B cell (primary cell): ENCODE measurements at regions not wholly inside any gene's neighbourhood (a gene's known extent, or its start where the extent isn't known, plus 50 kb on each side); places are given as distances from the start of the nearest gene placed in this dataset.

Experiments
- ATAC-seq: fragments of 200-7000 bp; cut with Tn5 transposase; one replicate; pipeline ENCODE4 v1.10.0; 2021; ENCODE audit warnings: low read depth, mild to moderate bottlenecking, moderate number of reproducible peaks, moderate library complexity
- CTCF ChIA-PET: fragments of 350-600 bp; sonication (Branson Sonifier 250); formaldehyde crosslinking; loops from one replicate; lab custom pipeline; 2021; ENCODE audit warnings: antibody characterized with exemption, inconsistent platforms; lab: Charles Lee
- POLR2A ChIA-PET: fragments of 350-600 bp; sonication (Branson Sonifier 250); formaldehyde crosslinking; loops from one replicate; lab custom pipeline; 2021; ENCODE audit warnings: antibody characterized with exemption; lab: Charles Lee
- DNase-seq: peaks from one replicate; pipeline ENCODE4 v3.0.0; 2013
- H2AFZ ChIP-seq: 2 replicates; pipeline ENCODE4 v1.6.1; 2012; ENCODE audit warnings: mild to moderate bottlenecking, low read depth, low read length; ENCODE audit not compliant: insufficient read depth, poor library complexity, severe bottlenecking
- H3K27ac ChIP-seq, 2 donors: 1 replicate in 1 of 2; 2 replicates in 1 of 2; pipeline ENCODE4 v1.5.1; 2012 to 2013; ENCODE audit warnings: low read length in 2 of 2, mild to moderate bottlenecking in 2 of 2, moderate library complexity in 1 of 2
- H3K27me3 ChIP-seq, 4 experiments: fragments of 200-600 bp in 1 of 4; sonication (generic) in 1 of 4; replicated peaks in 1 of 4; 1 replicate in 2 of 4; 2 replicates in 2 of 4; pipeline versions ENCODE4 v1.6.1 to v1.7.0; 2013 to 2016; ENCODE audit warnings: low read length in 3 of 4, mild to moderate bottlenecking in 2 of 4, mixed read lengths in 1 of 4, moderate library complexity in 1 of 4; ENCODE audit not compliant: insufficient read depth in 4 of 4, control insufficient read depth in 3 of 4; ENCODE audit errors: control extremely low read depth in 1 of 4
- H3K36me3 ChIP-seq, 2 experiments: replicated peaks in 1 of 2; 1 replicate in 1 of 2; 2 replicates in 1 of 2; pipeline versions ENCODE4 v1.6.1 to v1.7.1; 2013; ENCODE audit warnings: low read length in 1 of 2; ENCODE audit not compliant: insufficient read depth in 2 of 2, control insufficient read depth in 1 of 2; ENCODE audit errors: control extremely low read depth in 1 of 2, extremely low read depth in 1 of 2
- H3K4me1 ChIP-seq, 2 donors: fragments of 200-600 bp in 1 of 2; sonication (generic) in 1 of 2; 1 replicate in 1 of 2; 2 replicates in 1 of 2; pipeline versions ENCODE4 v1.5.1 to v1.6.1; 2013 to 2017; ENCODE audit warnings: low read length in 2 of 2; ENCODE audit not compliant: control insufficient read depth in 2 of 2, insufficient read depth in 2 of 2
- H3K4me2 ChIP-seq: replicated peaks from 2 replicates; pipeline ENCODE3; 2012; ENCODE audit warnings: mild to moderate bottlenecking, low read depth, low read length; ENCODE audit not compliant: poor library complexity, severe bottlenecking
- H3K4me3 ChIP-seq, 5 experiments: fragments of 200-600 bp in 1 of 5; sonication (generic) in 1 of 5; 1 replicate in 3 of 5; 2 replicates in 2 of 5; pipeline versions ENCODE4 v1.5.1 to v1.7.0; 2011 to 2016; ENCODE audit warnings: low read length in 4 of 5, mild to moderate bottlenecking in 4 of 5, low read depth in 2 of 5, control low read depth in 1 of 5, moderate library complexity in 1 of 5; ENCODE audit not compliant: insufficient read depth in 1 of 5; ENCODE audit errors: control extremely low read depth in 1 of 5, extremely low read depth in 1 of 5
- H3K79me2 ChIP-seq: fragments of 200-600 bp; sonication (generic); one replicate; pipeline ENCODE4 v1.6.0; 2016; ENCODE audit warnings: low read length; ENCODE audit not compliant: control insufficient read depth, insufficient read depth
- H3K9ac ChIP-seq: fragments of 200-600 bp; sonication (generic); 2 replicates; pipeline ENCODE4 v1.6.1; 2017; ENCODE audit warnings: mild to moderate bottlenecking, low read length, moderate library complexity
- H3K9me3 ChIP-seq, 3 donors: one replicate each; pipeline versions ENCODE4 v1.6.1 to v1.7.1; 2013; ENCODE audit warnings: low read length in 2 of 3; ENCODE audit not compliant: control insufficient read depth in 2 of 3, insufficient read depth in 1 of 3; ENCODE audit errors: control extremely low read depth in 1 of 3
- H4K20me1 ChIP-seq: 2 replicates; pipeline ENCODE4 v1.6.0; 2012; ENCODE audit warnings: mild to moderate bottlenecking, low read length; ENCODE audit not compliant: insufficient read depth, control insufficient read depth, poor library complexity, severe bottlenecking
- H3K27ac Mint-ChIP-seq: one replicate; pipeline ENCODE4 v1.8.0; 2021; ENCODE audit warnings: mixed read lengths
- H3K27me3 Mint-ChIP-seq: one replicate; pipeline ENCODE4 v1.8.0; 2021; ENCODE audit warnings: mixed read lengths
- H3K4me1 Mint-ChIP-seq: one replicate; pipeline ENCODE4 v1.8.0; 2021; ENCODE audit warnings: mixed read lengths
- H3K4me3 Mint-ChIP-seq: one replicate; pipeline ENCODE4 v1.8.0; 2021; ENCODE audit warnings: mixed read lengths
- H3K9me3 Mint-ChIP-seq: one replicate; pipeline ENCODE4 v1.8.0; 2022; ENCODE audit warnings: mixed read lengths; ENCODE audit not compliant: insufficient read depth
- CTCF ChIP-seq: fragments of 200-600 bp; IDR thresholded peaks from one replicate; pipeline ENCODE4 v1.8.0; 2022; ENCODE audit warnings: antibody characterized with exemption, mild to moderate bottlenecking
- EZH2 ChIP-seq: IDR thresholded peaks from 2 replicates; pipeline ENCODE4 v1.6.1; 2012; ENCODE audit warnings: borderline replicate concordance, low read depth, mild to moderate bottlenecking, moderate library complexity, low read length; ENCODE audit not compliant: insufficient read depth, poor library complexity, severe bottlenecking
- WGBS: methylation state at CpG from one replicate; pipeline ENCODE4 v1.1.5; 2013; ENCODE audit warnings: missing lambda C conversion rate; ENCODE audit not compliant: insufficient coverage; 5-methylcytosine and 5-hydroxymethylcytosine counted together
- intact Hi-C: fragments of 100-400 bp; cut with micrococcal nuclease; formaldehyde crosslinking; loops from one replicate; pipeline ENCODE4 v1.10.0; 2022

GRCh38 chr13:90906554-90906953, 440.9 kb upstream of the MIR17HG start:
- ChIA-PET POLR2A (no interaction called here), CTCF (no interaction called here)
- no peak for ATAC-seq
- Histone ChIP-seq H3K4me3 (no peak overlapping the region), H3K9ac (no peak overlapping the region), H3K4me1 (no peaks in the 10 kb centered on the region), H3K27ac (no peak overlapping the region), H3K9me3 (peaks cover 0 to 4% (median 3%) of the 10 kb centered on the region in 3 donors), H3K27me3 (no peaks in the 10 kb centered on the region), H3K36me3 (no peaks in the 10 kb centered on the region), H3K4me2 (no peak overlapping the region), H4K20me1 (no peaks in the 10 kb centered on the region), H2AFZ (no peak overlapping the region), H3K79me2 (no peaks in the 10 kb centered on the region)
- Mint-ChIP-seq H3K4me1 (no peaks in the 10 kb centered on the region), H3K9me3 (peaks cover 15% of the 10 kb centered on the region), H3K27me3 (no peaks in the 10 kb centered on the region), H3K27ac (no peak overlapping the region), H3K4me3 (no peak overlapping the region)
- intact Hi-C loops: no loop called here
- TF ChIP-seq CTCF: no peak
- no peak for TF ChIP-seq EZH2
- no peak for DNase-seq
- no CpG with 5 or more reads among the region's 1 CpG for WGBS

GRCh38 chr13:90908792-90909191, 438.7 kb upstream of the MIR17HG start:
- CTCF ChIA-PET: no interaction called here

More at GRCh38 chr13:90908792-90909191, 438.7 kb upstream of the MIR17HG start:
- Histone ChIP-seq H3K4me3 (no peak overlapping the region), H3K9me3 (peaks cover 0 to 4% (median 3%) of the 10 kb centered on the region in 3 donors), H3K9ac (no peak overlapping the region), H3K79me2 (no peaks in the 10 kb centered on the region), H3K27me3 (no peaks in the 10 kb centered on the region), H4K20me1 (no peaks in the 10 kb centered on the region), H3K4me1 (no peaks in the 10 kb centered on the region), H2AFZ (no peak overlapping the region), H3K4me2 (no peak overlapping the region), H3K36me3 (no peaks in the 10 kb centered on the region), H3K27ac (no peak overlapping the region)
- TF ChIP-seq CTCF (no peak), EZH2 (no peak)
- Mint-ChIP-seq H3K4me1 (no peaks in the 10 kb centered on the region), H3K27ac (no peak overlapping the region), H3K4me3 (no peak overlapping the region), H3K9me3 (peaks cover 18% of the 10 kb centered on the region), H3K27me3 (no peaks in the 10 kb centered on the region)
- POLR2A ChIA-PET: no interaction called here
- DNase-seq (no peak), ATAC-seq (no peak)
- WGBS: no CpG with 5 or more reads among the region's 2 CpGs
- intact Hi-C loops: no loop called here
